Adrenal gland (tissue), 9 donors: ENCODE measurements at regions not wholly inside any gene's neighbourhood (a gene's known extent, or its start where the extent isn't known, plus 50 kb on each side); places are given as distances from the start of the nearest gene placed in this dataset.
"Not testable (repeated sequence)": the region's sequence is repeated elsewhere in the genome, so short reads cannot be mapped to it uniquely, and the experiment has no call there.

ENCODE experiments used
- DNase-seq, 7 donors: peaks; one replicate each; pipeline ENCODE4 v3.0.0-alpha.2; 2019 to 2020
- H3K27ac ChIP-seq, 5 donors: fragments of 200-600 bp; sonication (generic) in 4 of 5; 1 replicate in 3 of 5; 2 replicates in 2 of 5; pipeline versions ENCODE4 v1.5.1 to v1.8.0; 2016 to 2020; ENCODE audit warnings: mild to moderate bottlenecking in 1 of 5
- H3K27me3 ChIP-seq: fragments of 200-600 bp; 2 replicates; pipeline ENCODE4 v1.8.0; 2021
- H3K36me3 ChIP-seq, 2 donors: fragments of 200-600 bp; replicated peaks in 1 of 2; 1 replicate in 1 of 2; 2 replicates in 1 of 2; pipeline versions ENCODE4 v1.5.1 to v1.8.0; 2018 to 2022
- H3K4me1 ChIP-seq, 2 donors: fragments of 200-600 bp; replicated peaks in 1 of 2; 1 replicate in 1 of 2; 2 replicates in 1 of 2; pipeline versions ENCODE4 v1.5.1 to v1.8.0; 2018 to 2021
- H3K4me3 ChIP-seq, 4 donors: fragments of 200-600 bp; sonication (generic) in 3 of 4; one replicate each; pipeline ENCODE4 v1.5.1; 2016 to 2018
- H3K9me3 ChIP-seq, 3 donors: fragments of 200-600 bp; sonication (generic) in 1 of 3; replicated peaks in 1 of 3; 1 replicate in 2 of 3; 2 replicates in 1 of 3; pipeline versions ENCODE4 v1.5.1 to v1.8.0; 2016 to 2021
- POLR2A ChIP-seq, 2 donors: fragments of 450-650 bp; IDR thresholded peaks; one replicate each; pipeline ENCODE4 v1.6.1; 2017; ENCODE audit warnings: antibody characterized with exemption in 2 of 2, mild to moderate bottlenecking in 2 of 2, moderate library complexity in 1 of 2
- WGBS, 4 donors: extraction: QIAGEN DNeasy Blood & Tissue Kit in 2 of 4; methylation state at CpG; one replicate each; pipeline versions ENCODE4 v1.1.5 to v1.1.7; 2013 to 2017; 5-methylcytosine and 5-hydroxymethylcytosine counted together
- intact Hi-C, 2 donors: fragments of 100-400 bp; cut with DNase I; formaldehyde crosslinking; loops; one replicate each; pipeline versions ENCODE4 v1.14.1 to v1.15.0; 2022 to 2023
- TF ChIP-seq, protein P1 (sequence below), 6 experiments: fragments of 450-650 bp in 4 of 6; fragments of 200-600 bp in 2 of 6; sonication (generic) in 1 of 6; IDR thresholded peaks; 1 replicate in 5 of 6; 2 replicates in 1 of 6; pipeline versions ENCODE4 v1.5.1 to v1.8.0; 2016 to 2021; ENCODE audit warnings: antibody characterized with exemption in 6 of 6, mild to moderate bottlenecking in 2 of 6, moderate library complexity in 1 of 6
- donor health status: healthy with polysubstance abuse.
- donor health status: Bipolar disorder and iron deficiency.
- donor health status: DM: yes; HTN: yes; CAD: no.
- donor health status: DM: no; HTN: no; CAD: no.
- donor health status: DM: no; HTN: no; CAD: no.

- intact Hi-C loops, result no loop called here
- no peak for DNase-seq
- H3K27me3 ChIP-seq, result no peaks in the 10 kb centered on the region
- H3K36me3 ChIP-seq, result no peaks in the 10 kb centered on the region
- no peaks in the 10 kb centered on the region for H3K4me1 ChIP-seq
- H3K27ac ChIP-seq, result no peak overlapping the region
- TF ChIP-seq, protein P1, sequence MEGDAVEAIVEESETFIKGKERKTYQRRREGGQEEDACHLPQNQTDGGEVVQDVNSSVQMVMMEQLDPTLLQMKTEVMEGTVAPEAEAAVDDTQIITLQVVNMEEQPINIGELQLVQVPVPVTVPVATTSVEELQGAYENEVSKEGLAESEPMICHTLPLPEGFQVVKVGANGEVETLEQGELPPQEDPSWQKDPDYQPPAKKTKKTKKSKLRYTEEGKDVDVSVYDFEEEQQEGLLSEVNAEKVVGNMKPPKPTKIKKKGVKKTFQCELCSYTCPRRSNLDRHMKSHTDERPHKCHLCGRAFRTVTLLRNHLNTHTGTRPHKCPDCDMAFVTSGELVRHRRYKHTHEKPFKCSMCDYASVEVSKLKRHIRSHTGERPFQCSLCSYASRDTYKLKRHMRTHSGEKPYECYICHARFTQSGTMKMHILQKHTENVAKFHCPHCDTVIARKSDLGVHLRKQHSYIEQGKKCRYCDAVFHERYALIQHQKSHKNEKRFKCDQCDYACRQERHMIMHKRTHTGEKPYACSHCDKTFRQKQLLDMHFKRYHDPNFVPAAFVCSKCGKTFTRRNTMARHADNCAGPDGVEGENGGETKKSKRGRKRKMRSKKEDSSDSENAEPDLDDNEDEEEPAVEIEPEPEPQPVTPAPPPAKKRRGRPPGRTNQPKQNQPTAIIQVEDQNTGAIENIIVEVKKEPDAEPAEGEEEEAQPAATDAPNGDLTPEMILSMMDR (IDR thresholded peaks at IDR 0.05), result no peak
- no peak for TF ChIP-seq POLR2A (IDR thresholded peaks at IDR 0.05)
- H3K4me3 ChIP-seq, result no peak overlapping the region
- no peaks in the 10 kb centered on the region for H3K9me3 ChIP-seq
Measured at GRCh38 chr21:18548249-18548648, 144.7 kb upstream of the TMPRSS15 start.

DNA sequence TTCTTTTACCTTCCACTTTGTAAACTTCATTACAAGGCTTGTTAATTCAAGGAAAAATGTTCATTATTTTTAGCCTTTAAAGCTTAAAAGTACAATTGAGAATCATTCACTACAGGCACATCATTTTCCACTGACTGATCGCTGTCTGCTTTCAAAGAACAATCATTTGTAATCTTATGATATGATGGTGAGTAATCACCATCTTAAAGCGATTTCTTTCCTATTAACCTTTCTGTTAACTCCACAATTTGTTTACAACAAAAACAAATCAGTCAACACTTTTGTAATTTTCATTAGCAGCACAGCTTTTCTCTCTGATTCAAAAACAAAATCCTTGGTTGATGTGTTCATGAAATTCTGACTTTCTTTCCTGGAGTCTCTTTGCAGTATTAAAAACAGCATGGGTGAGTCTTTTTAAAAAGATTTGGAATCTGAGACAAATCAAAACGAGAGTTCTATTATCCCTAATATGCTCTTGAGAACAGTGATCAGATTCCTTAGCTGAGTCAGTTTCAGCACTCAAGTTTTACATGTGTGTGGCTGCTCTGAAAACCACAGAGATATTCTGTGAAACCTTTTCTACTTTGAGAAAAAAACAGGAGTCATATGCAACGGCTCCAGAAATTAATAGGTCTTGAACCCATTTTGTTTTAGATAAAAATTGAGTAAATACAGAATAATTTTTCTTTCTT is 145.8 kb upstream of the TMPRSS15 start:
- Histone ChIP-seq H3K27ac (no peak overlapping the region), H3K36me3 (no peaks in the 10 kb centered on the region), H3K9me3 (no peaks in the 10 kb centered on the region), H3K4me3 (no peak overlapping the region), H3K27me3 (no peaks in the 10 kb centered on the region), H3K4me1 (no peaks in the 10 kb centered on the region)
- no peak for DNase-seq
- intact Hi-C loops, result no loop called here
- no peak for TF ChIP-seq POLR2A (IDR thresholded peaks at IDR 0.05)
- TF ChIP-seq, protein P1 (IDR thresholded peaks at IDR 0.05), result no peak
- WGBS, 4 donors, result 35 to 42% (median 38%) methylated on average over 4 of the region's 4 CpGs

DNA sequence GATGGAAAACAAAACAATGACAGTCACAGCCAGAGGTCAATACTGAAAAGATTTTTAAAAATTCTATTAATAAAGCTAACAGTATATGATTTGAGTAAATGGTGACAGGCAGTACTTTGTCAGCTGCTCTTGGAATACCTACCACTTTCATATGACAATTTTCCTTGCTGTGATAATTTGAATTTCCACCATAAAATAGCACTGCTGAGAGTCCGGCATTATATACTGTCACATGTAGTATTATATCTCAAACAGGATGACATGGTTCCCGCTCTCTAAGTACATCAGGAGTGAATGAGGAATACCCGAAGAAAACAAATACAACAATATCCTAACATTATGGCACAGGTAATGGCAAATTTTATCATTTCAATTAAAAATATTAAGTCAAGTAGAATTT is 146.8 kb upstream of the TMPRSS15 start:
- no peak overlapping the region for H3K27ac ChIP-seq
- DNase-seq, result no peak
- H3K27me3 ChIP-seq, result no peaks in the 10 kb centered on the region
- intact Hi-C loops, result no loop called here
- TF ChIP-seq POLR2A (IDR thresholded peaks at IDR 0.05), result no peak
- TF ChIP-seq, protein P1 (IDR thresholded peaks at IDR 0.05), result no peak
- 86 to 96% (median 88%) methylated on average over 3 of the region's 3 CpGs for WGBS, 4 donors
- no peak overlapping the region for H3K4me3 ChIP-seq
- H3K9me3 ChIP-seq, result no peaks in the 10 kb centered on the region
- H3K4me1 ChIP-seq, result no peaks in the 10 kb centered on the region
- no peaks in the 10 kb centered on the region for H3K36me3 ChIP-seq

DNA sequence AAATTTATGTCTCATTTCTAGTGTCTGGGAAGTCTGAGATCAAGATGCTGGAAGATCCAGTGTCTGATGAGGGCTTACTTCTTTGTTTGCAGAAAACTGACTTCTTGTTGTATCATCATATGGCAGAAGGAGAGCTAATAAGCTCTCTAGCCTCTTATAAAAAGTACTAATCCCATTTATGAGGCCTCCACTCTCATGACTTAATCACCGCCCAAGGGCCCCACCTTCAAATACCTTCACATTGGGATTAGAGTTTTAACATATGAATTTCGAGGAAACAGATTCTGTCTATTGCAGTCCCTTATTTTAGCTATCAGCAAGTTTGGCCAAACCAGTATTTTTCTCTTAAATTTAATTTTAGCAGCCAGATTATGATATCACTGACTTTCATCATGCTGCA is 150.2 kb upstream of the TMPRSS15 start:
- Histone ChIP-seq H3K9me3 (no peaks in the 10 kb centered on the region), H3K27me3 (no peaks in the 10 kb centered on the region), H3K27ac (no peak overlapping the region), H3K4me3 (no peak overlapping the region), H3K36me3 (no peaks in the 10 kb centered on the region), H3K4me1 (no peaks in the 10 kb centered on the region)
- 74 to 83% (median 77%) methylated on average over 2 of the region's 2 CpGs for WGBS, 4 donors
- intact Hi-C loops, result no loop called here
- TF ChIP-seq POLR2A (IDR thresholded peaks at IDR 0.05), result no peak
- TF ChIP-seq, protein P1 (IDR thresholded peaks at IDR 0.05), result no peak
- no peak for DNase-seq

DNA sequence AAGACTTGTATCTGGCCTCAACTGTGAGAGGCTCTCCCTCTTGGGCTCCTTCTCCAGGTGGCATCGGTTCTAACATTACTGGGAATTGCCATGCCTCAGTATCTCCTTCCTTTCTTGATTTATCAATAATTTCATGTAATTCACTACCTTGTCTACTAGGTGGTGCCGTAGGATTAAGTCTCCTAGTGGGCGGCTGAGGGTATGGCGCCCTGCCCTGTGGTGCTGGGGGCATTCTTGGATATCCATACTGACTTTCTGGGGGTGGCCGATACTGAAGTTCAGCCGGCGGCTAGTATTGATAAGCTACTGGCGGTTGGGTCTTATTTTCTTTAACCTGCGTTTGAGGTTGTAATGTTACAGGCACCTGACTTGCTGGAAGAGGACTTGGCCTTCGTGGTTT is 164.2 kb upstream of the TMPRSS15 start:
- H3K27ac ChIP-seq, H3K4me1 ChIP-seq: not testable (repeated sequence)

More for the DNA sequence above, 164.2 kb upstream of the TMPRSS15 start:
- H3K36me3 ChIP-seq, DNase-seq, H3K9me3 ChIP-seq, H3K27me3 ChIP-seq, intact Hi-C loops, H3K4me3 ChIP-seq: not testable (repeated sequence)
- 86 to 91% (median 87%) methylated on average over 5 to 10 of the region's 10 CpGs for WGBS, 4 donors
